OCI-LY1 (cell line): ENCODE measurements at regions not wholly inside any gene's neighbourhood (a gene's known extent, or its start where the extent isn't known, plus 50 kb on each side); places are given as distances from the start of the nearest gene placed in this dataset.

ENCODE experiments used
- CTCF ChIP-seq: fragments of 200-600 bp; sonication (generic), shearing (Covaris generic); IDR thresholded peaks from 2 replicates; pipeline ENCODE4 v1.5.1; 2017; ENCODE audit warnings: mild to moderate bottlenecking, antibody characterized with exemption, low read length, moderate library complexity, mixed read lengths
- EZH2 ChIP-seq: fragments of 200-600 bp; sonication (generic), shearing (Covaris generic); IDR thresholded peaks from 2 replicates; pipeline ENCODE4 v1.8.0; 2017; ENCODE audit warnings: borderline replicate concordance, mixed run types, mild to moderate bottlenecking, antibody characterized with exemption, low read length, moderate library complexity, mixed read lengths

- no peak for TF ChIP-seq EZH2
- no peak for TF ChIP-seq CTCF
These were observed 156.4 kb upstream of the ADRA1B start for GRCh38 chr5:159759791-159760290.
